ENCODE measurements at regions not wholly inside any gene's neighbourhood (a gene's known extent, or its start where the extent isn't known, plus 50 kb on each side); places are given as distances from the start of the nearest gene placed in this dataset.

DNA sequence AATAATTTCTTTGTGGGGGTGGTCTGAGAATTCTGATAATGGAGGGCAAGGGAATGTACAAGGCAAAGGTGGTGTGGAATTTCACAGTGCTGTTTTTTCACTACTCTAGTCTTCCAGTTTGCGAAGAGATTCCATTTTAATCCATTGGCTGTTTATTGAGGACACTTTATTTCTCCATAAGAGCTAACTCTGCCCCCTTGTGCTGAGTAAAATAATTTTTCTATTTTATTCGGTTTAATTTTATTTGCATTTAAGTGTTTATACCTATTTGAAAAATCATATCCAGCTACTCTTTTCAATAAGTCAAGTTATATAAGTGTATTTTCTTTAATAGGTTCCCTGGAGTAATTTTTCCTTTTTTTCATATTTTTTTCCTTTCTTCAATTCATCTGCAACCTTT is 840.1 kb downstream of the TUSC7 start:
- no peak for DNase-seq (ENCODE audit: low read depth)
- H3K4me3 ChIP-seq (ENCODE audit: low read depth, low read length) = no peak overlapping the region
- TF ChIP-seq, protein P1, sequence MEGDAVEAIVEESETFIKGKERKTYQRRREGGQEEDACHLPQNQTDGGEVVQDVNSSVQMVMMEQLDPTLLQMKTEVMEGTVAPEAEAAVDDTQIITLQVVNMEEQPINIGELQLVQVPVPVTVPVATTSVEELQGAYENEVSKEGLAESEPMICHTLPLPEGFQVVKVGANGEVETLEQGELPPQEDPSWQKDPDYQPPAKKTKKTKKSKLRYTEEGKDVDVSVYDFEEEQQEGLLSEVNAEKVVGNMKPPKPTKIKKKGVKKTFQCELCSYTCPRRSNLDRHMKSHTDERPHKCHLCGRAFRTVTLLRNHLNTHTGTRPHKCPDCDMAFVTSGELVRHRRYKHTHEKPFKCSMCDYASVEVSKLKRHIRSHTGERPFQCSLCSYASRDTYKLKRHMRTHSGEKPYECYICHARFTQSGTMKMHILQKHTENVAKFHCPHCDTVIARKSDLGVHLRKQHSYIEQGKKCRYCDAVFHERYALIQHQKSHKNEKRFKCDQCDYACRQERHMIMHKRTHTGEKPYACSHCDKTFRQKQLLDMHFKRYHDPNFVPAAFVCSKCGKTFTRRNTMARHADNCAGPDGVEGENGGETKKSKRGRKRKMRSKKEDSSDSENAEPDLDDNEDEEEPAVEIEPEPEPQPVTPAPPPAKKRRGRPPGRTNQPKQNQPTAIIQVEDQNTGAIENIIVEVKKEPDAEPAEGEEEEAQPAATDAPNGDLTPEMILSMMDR (IDR thresholded peaks at IDR 0.05; ENCODE audit: low read depth, low read length, missing control alignments) = no peak

DNA sequence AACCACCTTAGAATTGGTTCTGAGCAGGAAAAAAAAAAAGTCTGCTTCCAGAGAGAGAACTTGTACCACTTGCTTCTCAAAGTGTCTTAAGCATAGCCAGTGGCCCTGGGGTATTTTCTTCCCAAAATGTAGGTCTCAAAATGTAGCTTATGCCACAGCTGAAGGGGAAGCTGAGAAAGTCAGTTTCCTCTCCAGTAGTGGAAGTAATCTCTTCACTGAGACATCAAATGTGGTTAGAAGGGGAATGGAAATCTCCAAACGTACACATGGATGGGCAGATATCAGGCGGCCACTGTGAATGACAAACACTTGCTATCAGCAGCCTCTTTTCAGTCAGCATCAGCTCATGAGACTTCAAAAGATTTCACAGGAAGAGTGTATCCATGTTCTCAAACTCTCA is 841.2 kb downstream of the TUSC7 start:
- no peak for DNase-seq (ENCODE audit: low read depth)
- no peak overlapping the region for H3K4me3 ChIP-seq (ENCODE audit: low read depth, low read length)
- TF ChIP-seq, protein P1 (IDR thresholded peaks at IDR 0.05; ENCODE audit: low read depth, low read length, missing control alignments) = no peak

- peak; percentile 13 for DNase-seq (ENCODE audit: low read depth)
- TF ChIP-seq, protein P1 (IDR thresholded peaks at IDR 0.05; ENCODE audit: low read depth, low read length, missing control alignments) = no peak
- H3K4me3 ChIP-seq (ENCODE audit: low read depth, low read length) = no peak overlapping the region
Measured at GRCh38 chr3:117553461-117553860, 843.9 kb downstream of the TUSC7 start.

- no peak overlapping the region for H3K4me3 ChIP-seq (ENCODE audit: low read depth, low read length)
- DNase-seq (ENCODE audit: low read depth) = no peak
- TF ChIP-seq, protein P1 (IDR thresholded peaks at IDR 0.05; ENCODE audit: low read depth, low read length, missing control alignments) = no peak
Measured at GRCh38 chr3:117556646-117557407, 847.2 kb downstream of the TUSC7 start.

- no peak for DNase-seq (ENCODE audit: low read depth)
- H3K4me3 ChIP-seq (ENCODE audit: low read depth, low read length) = no peak overlapping the region
- TF ChIP-seq, protein P1 (IDR thresholded peaks at IDR 0.05; ENCODE audit: low read depth, low read length, missing control alignments) = no peak
Measured at GRCh38 chr3:117557464-117558090, 848.0 kb downstream of the TUSC7 start.

DNA sequence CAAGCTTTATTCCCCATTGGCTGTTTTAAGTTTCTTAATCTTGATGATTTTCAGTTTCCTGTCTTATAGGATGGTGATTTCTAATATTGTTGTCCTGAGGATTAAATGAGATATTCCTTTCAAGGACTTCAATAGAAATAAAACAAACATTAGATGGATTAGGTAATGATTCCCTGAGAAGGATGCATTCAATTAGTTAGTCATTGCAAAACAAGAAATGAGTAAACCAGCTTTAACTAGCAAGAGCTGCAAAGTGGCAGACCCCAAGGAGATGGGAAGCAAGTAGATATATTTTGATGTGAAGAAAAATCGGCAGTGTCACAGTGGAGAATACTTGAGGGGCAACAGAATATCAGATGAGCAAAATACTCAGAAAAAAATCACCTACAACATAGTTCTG is 849.1 kb downstream of the TUSC7 start:
- DNase-seq (ENCODE audit: low read depth) = no peak
- TF ChIP-seq, protein P1 (IDR thresholded peaks at IDR 0.05; ENCODE audit: low read depth, low read length, missing control alignments) = no peak
- no peak overlapping the region for H3K4me3 ChIP-seq (ENCODE audit: low read depth, low read length)

All from GM12864 (cell line).